PFSK-1 (cell line): ENCODE measurements at regions not wholly inside any gene's neighbourhood (a gene's known extent, or its start where the extent isn't known, plus 50 kb on each side); places are given as distances from the start of the nearest gene placed in this dataset.

Source experiments
- POLR2AphosphoS5 ChIP-seq: IDR thresholded peaks from 2 replicates; pipeline ENCODE4 v1.6.1; 2012; ENCODE audit warnings: low read depth, mild to moderate bottlenecking, control low read depth, low read length, moderate library complexity
- SIN3A ChIP-seq: IDR thresholded peaks from 2 replicates; pipeline ENCODE4 v1.6.1; 2012; ENCODE audit warnings: mild to moderate bottlenecking, low read length, moderate library complexity, borderline replicate concordance; ENCODE audit not compliant: insufficient read depth

DNA sequence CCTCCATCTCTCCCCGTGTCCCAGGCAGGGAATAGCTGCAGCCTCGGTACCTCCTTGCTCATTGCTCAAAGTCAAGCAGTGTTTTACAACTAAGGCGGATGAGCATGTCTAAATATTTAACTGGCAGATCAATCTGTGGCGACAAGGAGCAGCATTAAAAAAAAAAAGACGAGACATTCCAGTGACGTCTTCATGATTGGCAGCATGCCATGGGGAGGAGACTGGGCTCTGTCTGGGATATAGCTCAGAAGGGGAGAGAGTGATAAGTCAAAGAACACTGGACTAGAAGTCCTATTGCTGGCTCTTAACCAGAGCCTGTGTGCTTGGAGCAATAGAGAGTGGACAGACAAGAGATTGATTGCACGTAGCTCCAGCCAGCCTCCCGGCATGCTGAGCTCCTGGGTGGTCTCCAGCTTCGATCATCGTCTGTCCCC is 287.5 kb upstream of the PODXL start:
- no peak for TF ChIP-seq POLR2AphosphoS5
- TF ChIP-seq SIN3A = no peak
